ENCODE measurements at regions not wholly inside any gene's neighbourhood (a gene's known extent, or its start where the extent isn't known, plus 50 kb on each side); places are given as distances from the start of the nearest gene placed in this dataset.

GRCh38 chr5:81837667-81838306 is 86.9 kb upstream of the SSBP2 start:
- TF ChIP-seq CTCF (IDR thresholded peaks at IDR 0.05; ENCODE audit: borderline replicate concordance, control extremely low read depth, extremely low read depth, insufficient read depth, missing control alignments) = no peak
- DNase-seq (ENCODE audit: low spot score) = no peak
- in situ Hi-C loops (cut with MboI; ENCODE audit: low sequenced_read_pairs, unreplicated experiment) = no loop called here

- no peak for DNase-seq (ENCODE audit: low spot score)
- in situ Hi-C loops (cut with MboI; ENCODE audit: low sequenced_read_pairs, unreplicated experiment) = no loop called here
- no peak for TF ChIP-seq CTCF (IDR thresholded peaks at IDR 0.05; ENCODE audit: borderline replicate concordance, control extremely low read depth, extremely low read depth, insufficient read depth, missing control alignments)
Measured at GRCh38 chr5:81835814-81836367, 85.0 kb upstream of the SSBP2 start.

GRCh38 chr5:81834021-81834660 is 83.2 kb upstream of the SSBP2 start:
- no peak for DNase-seq (ENCODE audit: low spot score)
- in situ Hi-C loops (cut with MboI; ENCODE audit: low sequenced_read_pairs, unreplicated experiment) = no loop called here
- TF ChIP-seq CTCF (IDR thresholded peaks at IDR 0.05; ENCODE audit: borderline replicate concordance, control extremely low read depth, extremely low read depth, insufficient read depth, missing control alignments) = no peak

GRCh38 chr5:81830596-81830995 is 79.7 kb upstream of the SSBP2 start:
- no peak for TF ChIP-seq CTCF (IDR thresholded peaks at IDR 0.05; ENCODE audit: borderline replicate concordance, control extremely low read depth, extremely low read depth, insufficient read depth, missing control alignments)
- no peak for DNase-seq (ENCODE audit: low spot score)
- in situ Hi-C loops (cut with MboI; ENCODE audit: low sequenced_read_pairs, unreplicated experiment) = no loop called here

GRCh38 chr5:81829242-81829641 is 78.3 kb upstream of the SSBP2 start:
- DNase-seq (ENCODE audit: low spot score) = no peak
- in situ Hi-C loops (cut with MboI; ENCODE audit: low sequenced_read_pairs, unreplicated experiment) = no loop called here
- TF ChIP-seq CTCF (IDR thresholded peaks at IDR 0.05; ENCODE audit: borderline replicate concordance, control extremely low read depth, extremely low read depth, insufficient read depth, missing control alignments) = no peak

GRCh38 chr5:81827500-81827899 is 76.6 kb upstream of the SSBP2 start:
- in situ Hi-C loops (cut with MboI; ENCODE audit: low sequenced_read_pairs, unreplicated experiment) = no loop called here
- no peak for TF ChIP-seq CTCF (IDR thresholded peaks at IDR 0.05; ENCODE audit: borderline replicate concordance, control extremely low read depth, extremely low read depth, insufficient read depth, missing control alignments)
- DNase-seq (ENCODE audit: low spot score) = no peak
